Body of pancreas (tissue), 4 donors: ENCODE measurements at regions not wholly inside any gene's neighbourhood (a gene's known extent, or its start where the extent isn't known, plus 50 kb on each side); places are given as distances from the start of the nearest gene placed in this dataset.

Experiments used
- POLR2A ChIP-seq, 3 donors: fragments of 450-650 bp; IDR thresholded peaks; one replicate each; pipeline ENCODE4 v1.6.1; 2016; ENCODE audit warnings: antibody characterized with exemption in 3 of 3, mild to moderate bottlenecking in 2 of 3
- TF ChIP-seq, protein P1 (sequence below), 7 experiments: fragments of 450-650 bp in 4 of 7; fragments of 200-600 bp in 3 of 7; sonication (generic) in 3 of 7; IDR thresholded peaks; one replicate each; pipeline ENCODE4 v1.5.1; 2016 to 2019; ENCODE audit warnings: antibody characterized with exemption in 7 of 7

DNA sequence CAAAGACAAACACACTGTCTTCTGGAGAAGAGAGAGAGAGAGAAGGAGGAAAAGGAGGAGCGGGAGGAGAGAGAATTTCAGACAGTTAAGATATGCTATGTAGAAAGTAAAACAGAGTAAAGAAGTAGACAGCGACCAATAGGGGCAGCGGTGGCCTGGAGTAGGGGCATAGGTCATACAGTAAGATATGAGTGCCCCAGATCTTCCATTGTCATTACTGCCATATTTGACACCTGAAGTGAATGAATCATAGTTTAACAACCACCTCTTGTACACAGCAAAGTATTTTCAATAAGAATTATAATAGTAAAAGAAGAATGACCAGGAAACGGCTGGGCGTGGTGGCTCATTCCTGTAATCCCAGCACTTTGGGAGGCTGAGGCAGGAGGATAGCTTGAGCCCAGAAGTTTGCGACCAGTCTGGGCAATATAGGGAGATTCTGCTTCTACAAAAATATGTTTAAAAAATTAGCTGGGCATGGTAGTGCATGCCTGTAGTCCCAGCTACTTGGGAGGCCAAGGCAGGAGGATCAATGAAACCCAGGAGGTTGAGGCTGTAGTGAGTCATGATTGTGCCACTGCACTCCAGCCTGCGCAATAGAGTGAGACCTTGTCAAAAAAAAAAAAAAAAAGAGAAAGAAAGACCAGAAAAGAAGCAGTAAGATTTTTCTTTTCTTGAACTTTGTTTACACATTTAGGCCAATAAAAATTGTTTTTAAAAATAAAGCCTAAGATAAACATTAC lies 77.0 kb upstream of the GPR158 start:
- no peak for TF ChIP-seq POLR2A (IDR thresholded peaks at IDR 0.05)
- TF ChIP-seq, protein P1, sequence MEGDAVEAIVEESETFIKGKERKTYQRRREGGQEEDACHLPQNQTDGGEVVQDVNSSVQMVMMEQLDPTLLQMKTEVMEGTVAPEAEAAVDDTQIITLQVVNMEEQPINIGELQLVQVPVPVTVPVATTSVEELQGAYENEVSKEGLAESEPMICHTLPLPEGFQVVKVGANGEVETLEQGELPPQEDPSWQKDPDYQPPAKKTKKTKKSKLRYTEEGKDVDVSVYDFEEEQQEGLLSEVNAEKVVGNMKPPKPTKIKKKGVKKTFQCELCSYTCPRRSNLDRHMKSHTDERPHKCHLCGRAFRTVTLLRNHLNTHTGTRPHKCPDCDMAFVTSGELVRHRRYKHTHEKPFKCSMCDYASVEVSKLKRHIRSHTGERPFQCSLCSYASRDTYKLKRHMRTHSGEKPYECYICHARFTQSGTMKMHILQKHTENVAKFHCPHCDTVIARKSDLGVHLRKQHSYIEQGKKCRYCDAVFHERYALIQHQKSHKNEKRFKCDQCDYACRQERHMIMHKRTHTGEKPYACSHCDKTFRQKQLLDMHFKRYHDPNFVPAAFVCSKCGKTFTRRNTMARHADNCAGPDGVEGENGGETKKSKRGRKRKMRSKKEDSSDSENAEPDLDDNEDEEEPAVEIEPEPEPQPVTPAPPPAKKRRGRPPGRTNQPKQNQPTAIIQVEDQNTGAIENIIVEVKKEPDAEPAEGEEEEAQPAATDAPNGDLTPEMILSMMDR (IDR thresholded peaks at IDR 0.05), result no peak
